ENCODE measurements at regions not wholly inside any gene's neighbourhood (a gene's known extent, or its start where the extent isn't known, plus 50 kb on each side); places are given as distances from the start of the nearest gene placed in this dataset.

DNA sequence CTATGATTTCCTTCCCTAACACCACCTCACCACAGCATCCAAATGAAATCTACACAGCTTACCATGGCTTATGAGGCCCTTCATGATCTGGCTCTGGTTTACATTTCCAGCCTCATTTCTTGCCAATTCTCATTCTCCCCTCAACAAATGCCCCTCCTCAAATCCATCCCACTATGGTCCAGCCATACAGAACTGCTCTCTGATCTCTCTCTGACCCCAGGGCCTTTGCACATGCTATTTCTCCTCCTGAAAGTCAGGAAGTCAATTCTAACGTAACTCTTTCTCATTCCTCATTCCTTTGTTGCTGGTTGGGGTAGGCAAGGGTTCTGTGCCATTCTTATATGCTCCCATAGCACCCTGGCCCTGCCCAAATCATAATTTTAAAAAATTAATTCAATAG is 120.0 kb downstream of the LRIG2 start:
- TF ChIP-seq, protein P1, sequence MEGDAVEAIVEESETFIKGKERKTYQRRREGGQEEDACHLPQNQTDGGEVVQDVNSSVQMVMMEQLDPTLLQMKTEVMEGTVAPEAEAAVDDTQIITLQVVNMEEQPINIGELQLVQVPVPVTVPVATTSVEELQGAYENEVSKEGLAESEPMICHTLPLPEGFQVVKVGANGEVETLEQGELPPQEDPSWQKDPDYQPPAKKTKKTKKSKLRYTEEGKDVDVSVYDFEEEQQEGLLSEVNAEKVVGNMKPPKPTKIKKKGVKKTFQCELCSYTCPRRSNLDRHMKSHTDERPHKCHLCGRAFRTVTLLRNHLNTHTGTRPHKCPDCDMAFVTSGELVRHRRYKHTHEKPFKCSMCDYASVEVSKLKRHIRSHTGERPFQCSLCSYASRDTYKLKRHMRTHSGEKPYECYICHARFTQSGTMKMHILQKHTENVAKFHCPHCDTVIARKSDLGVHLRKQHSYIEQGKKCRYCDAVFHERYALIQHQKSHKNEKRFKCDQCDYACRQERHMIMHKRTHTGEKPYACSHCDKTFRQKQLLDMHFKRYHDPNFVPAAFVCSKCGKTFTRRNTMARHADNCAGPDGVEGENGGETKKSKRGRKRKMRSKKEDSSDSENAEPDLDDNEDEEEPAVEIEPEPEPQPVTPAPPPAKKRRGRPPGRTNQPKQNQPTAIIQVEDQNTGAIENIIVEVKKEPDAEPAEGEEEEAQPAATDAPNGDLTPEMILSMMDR (optimal IDR thresholded peaks at IDR 0.05 in 1 of 3, IDR thresholded peaks at IDR 0.05 in 1 of 3, conservative IDR thresholded peaks at IDR 0.05 in 1 of 3; ENCODE audit: extremely low read depth in 1 of 3, insufficient read depth in 2 of 3, low read length in 3 of 3) = no peak
- no peak for TF ChIP-seq EZH2 (IDR thresholded peaks at IDR 0.05; ENCODE audit: low read length)

Measured in keratinocyte (primary cell).